Neural progenitor cell (in vitro differentiated cells): ENCODE measurements at regions not wholly inside any gene's neighbourhood (a gene's known extent, or its start where the extent isn't known, plus 50 kb on each side); places are given as distances from the start of the nearest gene placed in this dataset.

Experiments used
- EZH2 ChIP-seq: fragments of 200-600 bp; sonication (generic); IDR thresholded peaks from 2 replicates; pipeline ENCODE4 v1.6.1; 2017; ENCODE audit warnings: antibody characterized with exemption, mild to moderate bottlenecking, moderate library complexity
- EZH2phosphoT487 ChIP-seq: fragments of 200-600 bp; sonication (generic); IDR thresholded peaks from 2 replicates; pipeline ENCODE4 v1.6.1; 2017; ENCODE audit warnings: antibody characterized with exemption
- TF ChIP-seq, protein P1 (sequence below): fragments of 200-600 bp; sonication (generic); IDR thresholded peaks from 2 replicates; pipeline ENCODE4 v1.5.1; 2017; ENCODE audit warnings: antibody characterized with exemption, mild to moderate bottlenecking

DNA sequence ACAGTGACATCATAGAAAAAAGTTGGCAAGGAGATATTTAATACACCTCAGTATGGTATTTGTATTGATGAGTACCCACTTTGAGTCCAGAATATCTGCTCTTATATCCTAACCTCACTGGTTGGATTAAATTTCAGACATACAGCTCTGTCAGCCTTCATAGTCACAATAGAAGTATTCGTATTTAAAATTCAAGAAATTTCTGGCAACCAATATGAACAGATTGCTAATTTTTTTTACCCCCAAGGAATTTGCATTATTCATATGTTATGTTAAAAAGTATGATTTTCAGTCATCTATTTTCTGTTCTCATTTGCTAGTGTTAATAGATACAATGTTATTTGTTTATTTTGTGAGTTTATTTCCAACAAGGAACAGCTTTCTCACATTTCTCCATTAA, 1306.8 kb upstream of the NXPH2 start:
- TF ChIP-seq, protein P1, sequence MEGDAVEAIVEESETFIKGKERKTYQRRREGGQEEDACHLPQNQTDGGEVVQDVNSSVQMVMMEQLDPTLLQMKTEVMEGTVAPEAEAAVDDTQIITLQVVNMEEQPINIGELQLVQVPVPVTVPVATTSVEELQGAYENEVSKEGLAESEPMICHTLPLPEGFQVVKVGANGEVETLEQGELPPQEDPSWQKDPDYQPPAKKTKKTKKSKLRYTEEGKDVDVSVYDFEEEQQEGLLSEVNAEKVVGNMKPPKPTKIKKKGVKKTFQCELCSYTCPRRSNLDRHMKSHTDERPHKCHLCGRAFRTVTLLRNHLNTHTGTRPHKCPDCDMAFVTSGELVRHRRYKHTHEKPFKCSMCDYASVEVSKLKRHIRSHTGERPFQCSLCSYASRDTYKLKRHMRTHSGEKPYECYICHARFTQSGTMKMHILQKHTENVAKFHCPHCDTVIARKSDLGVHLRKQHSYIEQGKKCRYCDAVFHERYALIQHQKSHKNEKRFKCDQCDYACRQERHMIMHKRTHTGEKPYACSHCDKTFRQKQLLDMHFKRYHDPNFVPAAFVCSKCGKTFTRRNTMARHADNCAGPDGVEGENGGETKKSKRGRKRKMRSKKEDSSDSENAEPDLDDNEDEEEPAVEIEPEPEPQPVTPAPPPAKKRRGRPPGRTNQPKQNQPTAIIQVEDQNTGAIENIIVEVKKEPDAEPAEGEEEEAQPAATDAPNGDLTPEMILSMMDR = no peak
- no peak for TF ChIP-seq EZH2
- no peak for TF ChIP-seq EZH2phosphoT487
